K562 (cell line): ENCODE measurements at regions not wholly inside any gene's neighbourhood (a gene's known extent, or its start where the extent isn't known, plus 50 kb on each side); places are given as distances from the start of the nearest gene placed in this dataset.

ENCODE experiments used
- ATAC-seq: fragments of 200-7000 bp; cut with Tn5 transposase; 3 replicates; pipeline ENCODE4 v1.9.1; 2020; ENCODE audit warnings: moderate library complexity
- BruUV-seq: library from RNA; stranded (reverse); fragments of 400-500 nt; replicated peaks from 2 replicates; lab custom pipeline; 2021; lab: Mats Ljungman, UMichigan
- CTCF ChIA-PET: fragments of 300-600 bp; formaldehyde crosslinking; extraction: SDS; loops from one replicate; lab custom pipeline; 2021; ENCODE audit warnings: low intra/inter-chr PET ratio; lab: Yijun Ruan, JAX
- POLR2A ChIA-PET: fragments of 300-600, 350-650 bp; sonication (Branson Sonifier 250); formaldehyde crosslinking; extraction: SDS; loops from one replicate; lab custom pipeline; 2021; ENCODE audit warnings: antibody characterized with exemption, inconsistent platforms; lab: Yijun Ruan, JAX
- DNase-seq, 4 experiments: peaks; one replicate each; pipeline versions ENCODE4 v3.0.0 to v3.0.0-alpha.2; 2011 to 2018; ENCODE audit warnings: low spot score in 3 of 4, mixed read lengths in 3 of 4; ENCODE audit errors: extremely low read depth in 1 of 4
- FAIRE-seq: peaks from 2 replicates; lab custom pipeline; 2011; peaks lifted over from hg19 to GRCh38; lab: Jason Lieb, UNC
- H2AFZ ChIP-seq: 2 replicates; pipeline ENCODE4 v1.6.0; 2011; ENCODE audit warnings: low read depth, low read length, control low read depth, inconsistent platforms
- H3K27ac ChIP-seq: fragments of 200-600 bp; 3 replicates; pipeline ENCODE4 v1.8.0; 2011; ENCODE audit warnings: low read depth, mild to moderate bottlenecking, control low read depth, inconsistent platforms, low read length, moderate library complexity, mixed read lengths; ENCODE audit errors: extremely low read depth
- H3K27me3 ChIP-seq, 2 experiments: fragments of 300-600 bp in 1 of 2; 2 replicates in 1 of 2; 3 replicates in 1 of 2; pipeline versions ENCODE4 v1.6.0 to v1.8.0; 2011; ENCODE audit warnings: inconsistent platforms in 2 of 2, low read length in 2 of 2, mild to moderate bottlenecking in 1 of 2, mixed read lengths in 1 of 2, moderate library complexity in 1 of 2; ENCODE audit not compliant: control insufficient read depth in 2 of 2, insufficient read depth in 2 of 2
- H3K36me3 ChIP-seq: fragments of 300-600 bp; 3 replicates; pipeline ENCODE4 v1.8.0; 2011; ENCODE audit warnings: mild to moderate bottlenecking, low read length, inconsistent platforms; ENCODE audit not compliant: control insufficient read depth, insufficient read depth
- H3K4me1 ChIP-seq, 2 experiments: fragments of 200-600 bp in 1 of 2; replicated peaks in 1 of 2; 2 replicates in 1 of 2; 3 replicates in 1 of 2; pipeline versions ENCODE4 v1.5.1 to v1.8.0; 2011; ENCODE audit warnings: inconsistent platforms in 2 of 2, low read length in 2 of 2, mild to moderate bottlenecking in 1 of 2, mixed read lengths in 1 of 2, moderate library complexity in 1 of 2; ENCODE audit not compliant: control insufficient read depth in 2 of 2, insufficient read depth in 2 of 2
- H3K4me2 ChIP-seq: 2 replicates; pipeline ENCODE4 v1.6.1; 2011; ENCODE audit warnings: low read length, control low read depth, inconsistent platforms, mixed read lengths; ENCODE audit not compliant: insufficient read depth
- H3K4me3 ChIP-seq: fragments of 200-600 bp; sonication (generic), shearing (Covaris generic); 2 replicates; pipeline ENCODE4 v1.5.1; 2016; ENCODE audit warnings: control low read depth, inconsistent platforms
- H3K79me2 ChIP-seq: fragments of 200-600 bp; 3 replicates; pipeline ENCODE4 v1.8.0; 2011; ENCODE audit warnings: low read length, inconsistent platforms; ENCODE audit not compliant: control insufficient read depth, insufficient read depth
- H3K9ac ChIP-seq, 2 experiments: 2 replicates each; pipeline versions ENCODE4 v1.6.0 to v1.6.1; 2011; ENCODE audit warnings: low read depth in 2 of 2, low read length in 2 of 2, control low read depth in 1 of 2, inconsistent platforms in 1 of 2, mild to moderate bottlenecking in 1 of 2, mixed read lengths in 1 of 2; ENCODE audit not compliant: insufficient read depth in 1 of 2
- H3K9me1 ChIP-seq: one replicate; pipeline ENCODE4 v1.6.0; 2011; ENCODE audit warnings: inconsistent platforms, mild to moderate bottlenecking, low read length, moderate library complexity; ENCODE audit not compliant: control insufficient read depth, insufficient read depth
- H3K9me3 ChIP-seq: replicated peaks from 2 replicates; pipeline ENCODE4 v1.5.1; 2011; ENCODE audit warnings: low read depth, low read length, inconsistent platforms; ENCODE audit not compliant: control insufficient read depth, insufficient read depth
- H4K20me1 ChIP-seq: replicated peaks from 2 replicates; pipeline ENCODE4 v1.6.1; 2011; ENCODE audit warnings: low read length, inconsistent platforms, mixed read lengths; ENCODE audit not compliant: control insufficient read depth, insufficient read depth
- ILF3 ChIP-seq: fragments of 450-650 bp; IDR thresholded peaks from 2 replicates; pipeline ENCODE4 v1.6.1; 2018; ENCODE audit warnings: antibody characterized with exemption, mild to moderate bottlenecking, moderate library complexity, borderline replicate concordance
- MYNN ChIP-seq, 2 experiments: sonication (generic); formaldehyde crosslinking in 1 of 2; IDR thresholded peaks; 2 replicates each; pipeline versions ENCODE4 v1.5.0 to v1.6.1; 2016 to 2020; ENCODE audit warnings: antibody characterized with exemption in 1 of 2, missing genetic modification reagents in 1 of 2
- RFX1 ChIP-seq: fragments of 450-650 bp; IDR thresholded peaks from 2 replicates; pipeline ENCODE4 v1.6.1; 2016; ENCODE audit warnings: mild to moderate bottlenecking, moderate library complexity
- TEAD4 ChIP-seq, 2 experiments: sonication (generic) in 1 of 2; formaldehyde crosslinking in 1 of 2; IDR thresholded peaks; 2 replicates each; pipeline versions ENCODE4 v1.6.1 to v1.8.0; 2012 to 2022; ENCODE audit warnings: borderline replicate concordance in 1 of 2, inconsistent platforms in 1 of 2, low read length in 1 of 2, mild to moderate bottlenecking in 1 of 2, missing genetic modification reagents in 1 of 2
- ZNF395 ChIP-seq: fragments of 200-800 bp; sonication (Bioruptor generic); IDR thresholded peaks from 2 replicates; pipeline ENCODE4 v1.6.1; 2017; ENCODE audit warnings: missing genetic modification characterization, missing compliant biosample characterization
- ZNF445 ChIP-seq: fragments of 250-450 bp; sonication (Bioruptor Pico); IDR thresholded peaks from 2 replicates; pipeline ENCODE4 v1.4.0; 2020; ENCODE audit warnings: low read depth, mild to moderate bottlenecking, moderate library complexity
- ZNF780A ChIP-seq: fragments of 250-450 bp; sonication (Bioruptor Pico); IDR thresholded peaks from 2 replicates; pipeline ENCODE4 v1.5.0; 2021; ENCODE audit warnings: mild to moderate bottlenecking
- WGBS: fragments of 100-300 bp; shearing (Covaris generic); methylation state at CpG from one replicate; pipeline ENCODE4 v1.1.6; 2016; ENCODE audit warnings: low coverage, mixed read lengths; ENCODE audit not compliant: insufficient coverage; ENCODE audit errors: missing lambda C conversion rate; 5-methylcytosine and 5-hydroxymethylcytosine counted together
- in situ Hi-C: fragments of 300-500 bp; cut with MboI; formaldehyde crosslinking; loops from 4 replicates; pipeline ENCODE4 v1.15.0; 2018; ENCODE audit warnings: inconsistent platforms, mixed read lengths
- intact Hi-C: fragments of 100-400 bp; cut with micrococcal nuclease; formaldehyde crosslinking; loops from 2 replicates; pipeline ENCODE4 v1.14.2; 2022

GRCh38 chr3:127066635-127067034 is 83.7 kb downstream of the PLXNA1 start (continued):
- TF ChIP-seq ZNF395 (CRISPR knock-in tag): no peak
- TF ChIP-seq ILF3: no peak

- Histone ChIP-seq H3K4me2 (no peak overlapping the region), H3K9me3 (no peaks in the 10 kb centered on the region), H3K4me1 (peaks cover 0 to 7% of the 10 kb centered on the region in 2 experiments; a peak in 2 of 5 replicates), H3K9me1 (no peaks in the 10 kb centered on the region), H3K27ac (no peak overlapping the region), H2AFZ (no peak overlapping the region), H3K27me3 (peaks cover 0 to 54% of the 10 kb centered on the region in 2 experiments; a peak in 3 of 5 replicates), H3K79me2 (no peaks in the 10 kb centered on the region), H3K4me3 (no peak overlapping the region), H3K9ac (no peak overlapping the region), H4K20me1 (0 out of 2 replicates have a peak, but pooled peaks cover 3% of the 10 kb centered on the region), H3K36me3 (no peaks in the 10 kb centered on the region)
- no peak for FAIRE-seq
- WGBS: 0% methylated on average over 8 of the region's 10 CpGs
- no peak for ATAC-seq
- no TSS peak for BruUV-seq
- TF ChIP-seq ZNF445: no peak
- TF ChIP-seq MYNN (IDR thresholded peaks at IDR 0.05): 0 out of 2 replicates have a peak, but pooled peaks have one; percentile 26
- no peak for TF ChIP-seq MYNN (CRISPR knock-in tag; IDR thresholded peaks at IDR 0.05)
- peak; percentile 45; the same call in 1 of the 2 replicates for TF ChIP-seq RFX1
- no peak for TF ChIP-seq ZNF780A
- TF ChIP-seq TEAD4 (IDR thresholded peaks at IDR 0.05; ENCODE audit: low read length): no peak
- TF ChIP-seq TEAD4 (CRISPR knock-in tag; IDR thresholded peaks at IDR 0.05; ENCODE audit: borderline replicate concordance): no peak
- in situ Hi-C loops (no loop called here), intact Hi-C loops (no loop called here)
- POLR2A ChIA-PET: interaction anchor here (0.7 kb wide), 1 partner anchor 485 kb away, joined by 3 read pairs; no protein-coding TSS in a partner anchor
- DNase-seq: no peak
- CTCF ChIA-PET: no interaction called here
Observed at GRCh38 chr3:127067116-127067910, 84.4 kb downstream of the PLXNA1 start.
